HEK293 (cell line): ENCODE measurements at regions not wholly inside any gene's neighbourhood (a gene's known extent, or its start where the extent isn't known, plus 50 kb on each side); places are given as distances from the start of the nearest gene placed in this dataset.

ENCODE experiments used
- CTCF ChIA-PET: fragments of 350-600 bp; formaldehyde crosslinking; extraction: SDS; loops from one replicate; lab custom pipeline; 2021; ENCODE audit warnings: antibody characterized with exemption; lab: Yijun Ruan, JAX
- POLR2A ChIA-PET: fragments of 300-600 bp; formaldehyde crosslinking; extraction: SDS; loops from one replicate; lab custom pipeline; 2020; ENCODE audit warnings: antibody characterized with exemption, inconsistent platforms; lab: Yijun Ruan, JAX
- H3K27ac ChIP-seq: fragments of 200-500 bp; sonication (Bioruptor generic); 2 replicates; pipeline ENCODE4 v1.5.1; 2014; ENCODE audit warnings: low read depth, low read length, control low read depth, inconsistent platforms; ENCODE audit errors: extremely low read depth
- H3K36me3 ChIP-seq, 2 experiments: fragments of 200-500 bp in 1 of 2; sonication (Bioruptor generic) in 1 of 2; 1 replicate in 1 of 2; 2 replicates in 1 of 2; pipeline ENCODE4 v1.5.1; 2014 to 2017; ENCODE audit warnings: inconsistent platforms in 2 of 2, low read length in 2 of 2; ENCODE audit not compliant: control insufficient read depth in 2 of 2, insufficient read depth in 1 of 2
- H3K4me1 ChIP-seq: fragments of 200-500 bp; sonication (Bioruptor generic); 2 replicates; pipeline ENCODE4 v1.5.1; 2014; ENCODE audit warnings: mild to moderate bottlenecking, low read length, inconsistent platforms; ENCODE audit not compliant: control insufficient read depth, insufficient read depth
- H3K4me3 ChIP-seq: 2 replicates; pipeline ENCODE4 v1.5.1; 2011; ENCODE audit warnings: low read depth, mild to moderate bottlenecking, control low read depth, low read length, moderate library complexity
- H3K9me3 ChIP-seq: fragments of 200-500 bp; sonication (Bioruptor generic); 2 replicates; pipeline ENCODE4 v1.5.1; 2014; ENCODE audit warnings: low read depth, low read length, inconsistent platforms; ENCODE audit not compliant: control insufficient read depth, insufficient read depth
- BCL11A ChIP-seq: fragments of 450-650 bp; formaldehyde crosslinking; IDR thresholded peaks from 2 replicates; pipeline ENCODE4 v1.5.1; 2016; ENCODE audit warnings: low read depth, missing biosample characterization, missing genetic modification characterization
- ELK4 ChIP-seq: IDR thresholded peaks from 2 replicates; pipeline ENCODE4 v1.6.1; 2011; ENCODE audit warnings: mild to moderate bottlenecking, low read depth, low read length, borderline replicate concordance
- GFI1B ChIP-seq: fragments of 450-650 bp; formaldehyde crosslinking; IDR thresholded peaks from 2 replicates; pipeline ENCODE4 v1.5.1; 2016; ENCODE audit warnings: missing biosample characterization, missing genetic modification characterization
- GLIS2 ChIP-seq: fragments of 450-650 bp; formaldehyde crosslinking; IDR thresholded peaks from 2 replicates; pipeline ENCODE4 v1.5.1; 2016; ENCODE audit warnings: missing biosample characterization, missing genetic modification characterization
- KLF10 ChIP-seq: fragments of 450-650 bp; IDR thresholded peaks from 2 replicates; pipeline ENCODE4 v1.5.1; 2018; ENCODE audit warnings: missing biosample characterization, mild to moderate bottlenecking, missing genetic modification characterization
- KLF7 ChIP-seq: fragments of 450-650 bp; formaldehyde crosslinking; IDR thresholded peaks from 2 replicates; pipeline ENCODE4 v1.5.1; 2016; ENCODE audit warnings: missing biosample characterization, missing genetic modification characterization, borderline replicate concordance
- MZF1 ChIP-seq: fragments of 450-650 bp; formaldehyde crosslinking; IDR thresholded peaks from 2 replicates; pipeline ENCODE4 v1.5.1; 2017; ENCODE audit warnings: missing biosample characterization, missing genetic modification characterization, borderline replicate concordance
- PATZ1 ChIP-seq: fragments of 450-650 bp; formaldehyde crosslinking; IDR thresholded peaks from 2 replicates; pipeline ENCODE4 v1.5.1; 2016; ENCODE audit warnings: missing biosample characterization, missing genetic modification characterization
- PRDM2 ChIP-seq: fragments of 450-650 bp; formaldehyde crosslinking; IDR thresholded peaks from 2 replicates; pipeline ENCODE4 v1.5.1; 2016; ENCODE audit warnings: missing biosample characterization, missing genetic modification characterization, borderline replicate concordance
- SALL2 ChIP-seq: fragments of 450-650 bp; formaldehyde crosslinking; IDR thresholded peaks from 2 replicates; pipeline ENCODE4 v1.5.0; 2017; ENCODE audit warnings: missing biosample characterization, mild to moderate bottlenecking, missing genetic modification characterization, borderline replicate concordance
- ZNF16 ChIP-seq: fragments of 450-650 bp; formaldehyde crosslinking; IDR thresholded peaks from 2 replicates; pipeline ENCODE4 v1.5.1; 2016; ENCODE audit warnings: low read depth, missing biosample characterization, missing genetic modification characterization
- ZNF302 ChIP-seq: fragments of 450-650 bp; formaldehyde crosslinking; IDR thresholded peaks from 2 replicates; pipeline ENCODE4 v1.5.1; 2016; ENCODE audit warnings: missing biosample characterization, missing genetic modification characterization, low read depth
- ZNF335 ChIP-seq: fragments of 450-650 bp; formaldehyde crosslinking; conservative IDR thresholded peaks from 2 replicates; pipeline ENCODE4 v1.5.1; 2016; ENCODE audit warnings: missing biosample characterization, missing genetic modification characterization
- ZNF350 ChIP-seq: fragments of 450-650 bp; formaldehyde crosslinking; IDR thresholded peaks from 2 replicates; pipeline ENCODE4 v1.5.0; 2017; ENCODE audit warnings: missing biosample characterization, mild to moderate bottlenecking, missing genetic modification characterization
- ZNF391 ChIP-seq: fragments of 450-650 bp; formaldehyde crosslinking; IDR thresholded peaks from 2 replicates; pipeline ENCODE4 v1.5.1; 2016; ENCODE audit warnings: low read depth, missing biosample characterization, missing genetic modification characterization, borderline replicate concordance
- ZNF394 ChIP-seq: fragments of 450-650 bp; formaldehyde crosslinking; IDR thresholded peaks from 2 replicates; pipeline ENCODE4 v1.5.1; 2016; ENCODE audit warnings: missing biosample characterization, missing genetic modification characterization, mild to moderate bottlenecking, moderate library complexity, borderline replicate concordance
- ZNF514 ChIP-seq: fragments of 450-650 bp; formaldehyde crosslinking; IDR thresholded peaks from 2 replicates; pipeline ENCODE4 v1.5.1; 2016; ENCODE audit warnings: missing biosample characterization, missing genetic modification characterization
- ZNF544 ChIP-seq: fragments of 450-650 bp; formaldehyde crosslinking; IDR thresholded peaks from 2 replicates; pipeline ENCODE4 v1.5.0; 2017; ENCODE audit warnings: missing biosample characterization, missing genetic modification characterization
- ZNF596 ChIP-seq: fragments of 450-650 bp; IDR thresholded peaks from 2 replicates; pipeline ENCODE4 v1.5.0; 2018; ENCODE audit warnings: missing biosample characterization, mild to moderate bottlenecking, missing genetic modification characterization, moderate library complexity
- ZNF777 ChIP-seq: fragments of 450-650 bp; formaldehyde crosslinking; IDR thresholded peaks from 2 replicates; pipeline ENCODE4 v1.5.1; 2017; ENCODE audit warnings: missing biosample characterization, missing genetic modification characterization, borderline replicate concordance

- Histone ChIP-seq H3K9me3 (no peaks in the 10 kb centered on the region), H3K27ac (no peak overlapping the region), H3K4me3 (no peak overlapping the region), H3K4me1 (no peaks in the 10 kb centered on the region), H3K36me3 (no peaks in the 10 kb centered on the region)
- ChIA-PET CTCF (no interaction called here), POLR2A (no interaction called here)
- no peak for TF ChIP-seq ZNF596 (tag by site-specific recombination)
Observed at GRCh38 chr18:66271962-66272361, 331.9 kb downstream of the CDH19 start.

GRCh38 chr18:66264130-66264529 is 339.8 kb downstream of the CDH19 start:
- no peaks in the 10 kb centered on the region for H3K36me3 ChIP-seq
- TF ChIP-seq ZNF16 = no peak
- TF ChIP-seq BCL11A = no peak
- TF ChIP-seq SALL2 (tag by site-specific recombination) = no peak
- no peak for TF ChIP-seq ZNF544 (tag by site-specific recombination)
- no peak for TF ChIP-seq PATZ1
- no peak for TF ChIP-seq MZF1 (tag by site-specific recombination)
- TF ChIP-seq ELK4 = no peak
- TF ChIP-seq GLIS2 (tag by site-specific recombination) = no peak
- no peak for TF ChIP-seq ZNF335
- no peak for TF ChIP-seq KLF10 (tag by site-specific recombination)
- no peak for TF ChIP-seq GFI1B (tag by site-specific recombination)
- TF ChIP-seq PRDM2 (tag by site-specific recombination) = no peak
- TF ChIP-seq ZNF350 (tag by site-specific recombination) = no peak
- TF ChIP-seq ZNF514 (tag by site-specific recombination) = no peak
- no peak for TF ChIP-seq ZNF391 (tag by site-specific recombination)
- TF ChIP-seq ZNF302 (tag by site-specific recombination) = no peak
- TF ChIP-seq ZNF394 (tag by site-specific recombination) = no peak
- TF ChIP-seq KLF7 (tag by site-specific recombination) = no peak
- no peak for TF ChIP-seq ZNF777
- no peak overlapping the region for H3K4me3 ChIP-seq
- no peaks in the 10 kb centered on the region for H3K4me1 ChIP-seq
- POLR2A ChIA-PET = no interaction called here
- no peaks in the 10 kb centered on the region for H3K9me3 ChIP-seq
- H3K27ac ChIP-seq = no peak overlapping the region
- CTCF ChIA-PET = no interaction called here
